CD4-positive, alpha-beta T cell treated with Interleukin-15 for 1 hour (primary cell): ENCODE measurements at regions not wholly inside any gene's neighbourhood (a gene's known extent, or its start where the extent isn't known, plus 50 kb on each side); places are given as distances from the start of the nearest gene placed in this dataset.
"Not testable (repeated sequence)": the region's sequence is repeated elsewhere in the genome, so short reads cannot be mapped to it uniquely, and the experiment has no call there.

Experiments
- DNase-seq: peaks from one replicate; pipeline ENCODE4 v3.0.0-alpha.2; 2020

- DNase-seq: not testable (repeated sequence)
These were observed 5001.9 kb upstream of the OR11H1 start for GRCh38 chr22:10526079-10526478.

DNA sequence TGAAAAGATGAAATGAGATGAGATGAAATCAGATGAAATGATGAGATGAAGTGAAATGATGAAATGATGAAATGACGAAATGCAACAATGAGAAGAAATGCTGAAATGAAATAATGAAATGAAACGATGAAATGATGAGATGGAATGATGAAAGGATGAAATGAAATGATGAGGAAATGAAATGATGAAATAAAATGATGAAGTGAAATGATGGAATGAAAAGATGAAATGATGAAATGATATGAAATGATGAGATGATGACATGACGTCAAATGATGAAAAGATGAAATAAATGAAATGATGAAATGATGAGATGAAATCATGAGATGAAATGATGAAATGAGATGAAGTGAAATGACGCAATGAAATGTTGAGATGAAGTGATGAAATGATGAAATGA, 4996.9 kb upstream of the OR11H1 start:
- not testable (repeated sequence) for DNase-seq

- DNase-seq: not testable (repeated sequence)
These were observed 4955.5 kb upstream of the OR11H1 start for GRCh38 chr22:10572531-10572930.

DNA sequence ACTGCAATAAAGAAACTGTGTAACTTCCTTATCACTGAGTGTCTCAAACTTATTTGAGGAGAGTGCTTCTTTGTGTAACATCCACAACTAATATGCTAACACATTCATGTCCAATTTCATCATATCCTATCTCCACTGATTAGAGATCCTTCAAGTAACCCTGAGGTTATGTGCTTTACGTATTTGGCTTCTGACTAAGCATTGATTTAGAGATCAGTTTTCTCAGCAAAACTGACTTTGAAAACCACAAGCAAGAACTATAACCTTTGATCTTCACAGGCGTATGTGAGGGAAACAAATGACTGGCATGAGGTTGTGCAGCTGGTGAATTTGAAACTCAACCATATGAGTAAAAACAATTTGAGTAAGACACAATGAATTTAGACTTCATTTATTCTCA, 4926.9 kb upstream of the OR11H1 start:
- not testable (repeated sequence) for DNase-seq

DNA sequence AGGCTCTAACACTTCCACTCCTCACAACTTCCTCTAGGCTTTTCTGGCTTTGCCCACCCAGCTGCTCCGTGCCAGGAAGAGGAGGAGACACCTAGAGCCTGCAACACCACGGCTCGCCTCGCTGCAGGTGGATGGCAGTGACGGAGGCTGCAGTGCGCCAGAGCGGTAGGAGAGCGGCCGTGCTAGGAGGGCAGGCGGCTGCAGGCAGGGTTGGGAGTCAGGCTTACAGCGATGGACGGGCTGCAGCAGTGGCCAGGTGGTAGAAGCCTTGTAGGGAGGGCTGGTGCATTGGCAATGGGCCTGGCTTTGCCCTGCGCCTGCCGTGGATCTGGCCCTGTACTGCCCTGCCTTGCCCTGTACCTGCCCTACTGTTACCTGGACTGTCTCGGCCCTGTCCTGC, 4896.0 kb upstream of the OR11H1 start:
- not testable (repeated sequence) for DNase-seq

DNA sequence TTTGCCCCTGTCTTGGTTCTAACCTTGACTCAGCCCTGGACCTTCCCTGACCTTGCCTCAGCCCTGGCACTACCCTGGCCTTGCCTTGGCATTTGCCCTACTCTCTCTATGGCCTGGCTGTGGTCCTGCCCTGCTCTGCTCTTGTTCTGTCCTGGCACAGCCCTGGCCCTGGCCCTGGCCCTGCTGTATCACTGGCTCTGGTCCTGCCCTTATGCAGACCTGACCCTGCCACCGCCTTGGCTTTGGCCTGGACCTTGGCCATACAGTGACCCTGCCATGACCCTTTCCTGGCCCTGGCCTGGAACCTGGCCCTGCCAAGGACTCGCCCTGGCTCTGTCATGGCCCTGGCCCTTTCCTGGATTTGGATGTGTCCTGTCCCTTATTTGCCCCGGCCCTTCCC, 4892.7 kb upstream of the OR11H1 start:
- DNase-seq: not testable (repeated sequence)

- DNase-seq: not testable (repeated sequence)
These were observed 4865.2 kb upstream of the OR11H1 start for GRCh38 chr22:10662818-10663217.

DNA sequence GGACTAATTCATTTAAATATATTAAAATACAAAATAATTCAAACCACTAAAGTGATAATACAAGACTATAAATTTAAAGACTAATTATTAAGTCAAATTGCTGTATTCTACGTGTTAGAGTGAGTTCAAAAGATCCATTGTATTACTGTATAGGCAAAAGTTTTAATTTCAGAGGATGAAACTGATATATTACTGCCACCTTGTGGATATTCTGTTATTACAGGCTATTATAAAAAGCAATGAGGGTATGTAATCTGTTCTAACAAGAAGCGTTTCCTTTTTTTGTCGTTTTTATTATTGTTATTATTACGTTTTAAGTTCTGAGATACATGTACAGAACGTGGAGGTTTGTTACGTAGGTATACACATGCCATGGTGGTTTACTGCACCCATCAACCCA, 4854.9 kb upstream of the OR11H1 start:
- not testable (repeated sequence) for DNase-seq

DNA sequence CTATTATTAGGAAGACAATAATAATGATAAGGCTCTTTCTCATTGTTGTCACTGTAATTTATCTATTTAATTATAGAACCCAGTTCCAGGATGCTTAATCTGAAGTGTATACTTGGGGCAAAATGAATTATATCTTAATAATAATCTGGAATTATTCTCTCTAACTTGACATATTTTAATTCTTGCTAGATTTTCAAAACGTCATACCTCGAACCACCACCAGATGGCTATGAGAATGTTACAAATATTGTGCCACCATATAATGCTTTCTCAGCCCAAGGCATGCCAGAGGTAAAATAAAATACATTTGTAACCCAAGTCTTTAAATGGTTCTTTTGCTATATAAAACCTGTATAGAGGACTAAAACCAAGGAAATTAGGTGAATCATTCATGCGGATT, 4849.3 kb upstream of the OR11H1 start:
- DNase-seq: not testable (repeated sequence)

DNA sequence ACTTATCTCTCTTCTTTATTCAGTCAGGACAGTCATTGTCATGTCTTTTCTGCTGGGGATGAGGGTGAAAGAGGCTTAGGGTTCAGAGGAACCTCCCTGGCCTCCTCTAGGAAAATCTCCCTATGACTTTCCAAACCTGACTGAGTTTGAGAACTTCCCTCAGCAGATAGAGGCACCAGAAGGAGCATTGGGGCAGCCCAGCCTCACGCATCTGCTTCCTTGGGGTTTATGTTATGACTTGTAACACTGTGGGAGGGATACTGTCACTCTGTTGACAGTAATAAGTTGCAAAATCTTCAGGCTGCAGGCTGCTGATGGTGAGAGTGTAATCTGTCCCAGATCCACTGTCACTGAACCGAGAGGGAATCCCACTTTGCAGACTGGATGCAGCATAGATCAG, 4842.6 kb upstream of the OR11H1 start:
- not testable (repeated sequence) for DNase-seq

GRCh38 chr22:10687256-10687655, 4840.7 kb upstream of the OR11H1 start:
- DNase-seq: not testable (repeated sequence)

DNA sequence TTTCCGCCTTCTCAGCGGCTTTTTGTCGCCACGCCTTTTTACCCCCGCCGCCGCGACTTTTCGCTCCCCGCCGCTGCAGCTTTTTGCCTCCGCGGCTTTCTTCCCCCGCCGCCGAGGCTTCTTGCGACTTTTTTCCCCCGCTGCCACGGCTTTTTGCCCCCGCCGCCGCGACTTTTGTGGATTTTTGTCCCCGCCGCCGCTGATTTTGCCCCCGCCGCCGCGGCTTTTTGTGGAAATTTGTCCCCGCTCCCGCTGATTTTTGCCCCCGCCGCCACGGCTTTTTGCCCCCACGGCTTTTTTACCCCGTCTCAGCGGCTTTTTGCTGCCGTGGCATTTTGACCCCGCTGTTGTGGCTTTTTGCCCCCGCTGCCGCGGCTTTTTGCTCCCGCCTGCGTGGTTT, 4829.2 kb upstream of the OR11H1 start:
- not testable (repeated sequence) for DNase-seq

DNA sequence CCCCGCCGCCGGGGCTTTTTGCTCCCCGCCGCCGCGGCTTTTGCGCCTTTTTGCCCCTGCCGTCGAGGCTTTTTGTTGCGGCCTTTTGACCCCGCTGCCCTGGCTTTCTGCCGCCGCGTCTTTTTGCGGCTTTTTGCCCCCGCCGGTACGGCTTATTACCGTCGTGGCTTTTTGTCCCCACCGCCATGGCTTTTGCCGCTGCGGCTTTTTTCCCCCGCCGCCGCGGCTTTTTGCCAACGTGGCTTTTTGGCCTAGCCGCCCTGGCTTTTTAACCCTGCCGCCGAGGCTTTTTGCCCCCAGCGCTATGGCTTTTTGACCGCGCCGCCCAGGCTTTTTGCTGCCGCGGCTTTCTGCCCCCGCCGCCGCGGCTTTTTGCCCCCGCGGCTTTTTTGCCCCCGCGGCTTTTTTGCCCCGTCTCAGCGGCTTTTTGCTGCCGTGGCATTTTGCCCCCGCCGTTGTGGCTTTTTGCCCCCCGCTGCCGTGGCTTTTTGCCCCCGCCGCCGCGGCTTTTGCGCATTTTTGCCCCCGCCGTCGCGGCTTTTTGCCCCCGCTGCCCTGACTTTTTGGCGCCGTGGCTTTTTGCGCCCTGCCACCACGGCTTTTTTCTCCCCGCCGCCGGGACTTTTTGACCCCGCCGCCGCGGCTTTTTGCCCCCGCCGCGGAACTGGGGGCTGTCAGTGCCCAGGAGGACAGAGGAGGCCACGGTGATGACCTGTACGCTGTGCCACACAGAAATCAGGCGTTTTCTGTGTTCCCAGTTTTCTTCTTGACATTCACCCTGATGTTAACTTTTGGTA, 4828.5 kb upstream of the OR11H1 start:
- DNase-seq: not testable (repeated sequence)

- DNase-seq: not testable (repeated sequence)
These were observed 4819.8 kb upstream of the OR11H1 start for GRCh38 chr22:10708175-10708574.

DNA sequence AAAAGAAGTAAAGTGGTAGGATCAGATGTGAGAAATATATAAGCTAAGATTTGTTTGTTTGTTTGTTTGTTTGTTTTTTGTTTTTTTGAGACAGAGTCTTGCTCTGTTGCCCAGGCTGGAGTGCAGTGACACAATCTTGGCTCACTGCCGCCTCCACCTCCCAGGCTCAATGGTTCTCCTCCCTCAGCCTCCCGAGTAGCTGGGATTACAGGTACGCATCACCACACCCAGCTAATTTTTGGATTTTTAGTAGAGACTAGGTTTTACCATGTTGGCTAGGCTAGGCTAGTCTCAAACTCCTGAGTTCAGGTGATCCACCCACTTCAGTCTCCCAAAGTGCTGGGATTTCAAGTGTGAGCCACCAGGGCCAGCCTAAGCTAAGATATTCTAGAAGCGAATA, 4817.1 kb upstream of the OR11H1 start:
- not testable (repeated sequence) for DNase-seq

DNA sequence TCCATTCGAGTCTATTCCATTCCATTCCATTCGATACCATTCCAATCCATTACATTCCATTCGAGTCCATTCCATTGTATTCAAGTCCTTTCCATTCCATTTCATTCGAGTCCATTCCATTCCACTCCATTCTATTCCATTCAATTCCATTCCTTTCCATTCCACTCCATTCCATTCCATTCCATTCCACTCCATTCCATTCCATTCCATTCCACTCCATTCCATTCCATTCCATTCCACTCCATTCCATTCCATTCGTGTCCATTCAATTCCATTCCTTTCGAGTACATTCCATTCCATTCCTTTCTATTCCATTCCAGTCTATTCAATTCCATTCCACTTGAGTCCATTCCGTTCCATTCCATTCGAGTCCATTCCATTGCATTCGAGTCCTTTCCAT, 4805.2 kb upstream of the OR11H1 start:
- not testable (repeated sequence) for DNase-seq

- not testable (repeated sequence) for DNase-seq
These were observed 4804.0 kb upstream of the OR11H1 start for GRCh38 chr22:10723966-10724365.

GRCh38 chr22:10727393-10727792, 4800.6 kb upstream of the OR11H1 start:
- DNase-seq: no peak

GRCh38 chr22:10729979-10730378, 4798.0 kb upstream of the OR11H1 start:
- not testable (repeated sequence) for DNase-seq

- DNase-seq: not testable (repeated sequence)
These were observed 4797.3 kb upstream of the OR11H1 start for GRCh38 chr22:10730706-10731105.

DNA sequence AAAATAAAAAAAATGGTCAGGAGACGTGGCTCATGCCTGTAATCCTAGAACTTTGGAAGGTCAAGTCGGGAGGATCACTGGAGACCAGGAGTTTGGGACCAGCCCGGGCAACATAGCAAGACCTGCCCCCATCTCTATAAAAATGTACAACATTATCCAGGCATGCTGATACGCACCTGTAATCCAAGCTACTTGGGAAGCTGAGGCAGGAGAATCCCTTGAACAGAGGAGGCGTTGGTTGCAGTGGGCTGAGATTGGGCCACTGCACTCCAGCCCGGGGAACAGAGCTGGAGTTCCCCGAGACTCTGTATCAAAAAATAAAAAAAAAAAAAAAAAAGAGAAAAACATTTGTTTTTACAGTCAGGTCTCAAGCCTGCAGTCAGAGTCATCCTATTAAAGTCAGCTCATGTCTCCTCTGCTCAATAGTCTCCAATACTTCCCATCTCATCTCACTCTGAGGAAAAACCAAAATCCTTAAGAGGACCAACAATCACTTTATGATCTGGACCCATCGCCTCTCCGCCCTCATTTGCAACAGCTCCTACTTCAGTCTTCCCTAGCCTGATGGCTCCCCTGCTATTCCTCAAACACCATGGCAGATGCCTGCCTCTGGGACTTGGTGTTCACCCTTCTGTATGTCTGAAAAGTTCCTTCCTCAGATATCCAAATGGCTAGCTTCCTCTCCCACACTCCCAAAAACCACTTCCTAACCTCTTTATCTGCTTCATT, 4796.6 kb upstream of the OR11H1 start:
- not testable (repeated sequence) for DNase-seq

DNA sequence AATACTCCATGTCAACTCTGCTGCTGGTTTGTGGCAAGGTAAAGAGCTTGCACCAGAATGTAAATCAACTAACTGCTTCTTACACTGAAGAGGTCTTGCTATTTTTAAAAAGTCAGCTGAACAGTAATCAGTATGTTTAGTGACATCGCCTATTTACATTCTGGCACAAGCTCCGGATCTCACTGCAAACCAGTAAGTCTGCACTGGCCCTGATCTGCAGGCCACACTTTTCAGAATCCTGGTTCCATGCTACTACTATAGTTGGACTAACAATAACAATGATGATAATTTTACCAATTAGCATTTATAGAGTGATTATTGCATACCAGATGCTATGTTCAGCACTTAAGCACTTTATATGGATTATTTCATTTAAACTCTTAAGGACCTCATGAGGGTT, 4792.9 kb upstream of the OR11H1 start:
- DNase-seq: not testable (repeated sequence)

DNA sequence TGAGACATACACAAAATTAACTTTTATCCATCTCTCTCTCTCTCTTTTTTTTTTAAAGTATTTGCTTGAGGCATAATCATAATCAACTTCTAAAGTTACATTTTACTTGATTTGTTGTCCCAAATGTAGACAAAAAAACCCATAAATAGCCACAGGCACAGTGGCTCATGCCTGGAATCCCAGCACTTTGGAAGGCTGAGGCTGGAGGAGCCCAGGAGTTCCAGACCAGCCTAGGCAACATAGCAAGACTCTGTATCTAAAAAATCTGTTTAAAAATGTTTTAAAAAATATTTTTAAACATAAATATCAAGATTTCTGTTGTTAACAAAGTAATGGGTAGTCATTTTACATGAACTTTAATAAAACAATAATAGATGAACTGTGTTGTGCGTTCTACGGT, 4791.1 kb upstream of the OR11H1 start:
- DNase-seq: not testable (repeated sequence)

- DNase-seq: not testable (repeated sequence)
These were observed 4790.1 kb upstream of the OR11H1 start for GRCh38 chr22:10737931-10738330.
